Activated CD4-positive, alpha-beta T cell treated with anti-CD3 and anti-CD28 coated beads, Interleukin-2, amount 50 U/mL, for 4 hours (primary cell): ENCODE measurements at regions not wholly inside any gene's neighbourhood (a gene's known extent, or its start where the extent isn't known, plus 50 kb on each side); places are given as distances from the start of the nearest gene placed in this dataset.
"Not testable (repeated sequence)": the region's sequence is repeated elsewhere in the genome, so short reads cannot be mapped to it uniquely, and the experiment has no call there.

ENCODE experiments used
- DNase-seq, 2 experiments: peaks; one replicate each; pipeline ENCODE4 v3.0.0-alpha.2; 2020

- DNase-seq, result not testable (repeated sequence)
These were observed 57.0 kb upstream of the NEUROD1 start for GRCh38 chr2:181737302-181737701.

GRCh38 chr2:181738074-181738473 is 57.8 kb upstream of the NEUROD1 start:
- DNase-seq, result no peak

- no peak for DNase-seq
These were observed 58.2 kb upstream of the NEUROD1 start for GRCh38 chr2:181738563-181738962.

- no peak for DNase-seq
These were observed 61.4 kb upstream of the NEUROD1 start for GRCh38 chr2:181741756-181742155.

- DNase-seq, result no peak
These were observed 62.0 kb upstream of the NEUROD1 start for GRCh38 chr2:181742361-181742760.

GRCh38 chr2:181742922-181743722 is 62.8 kb upstream of the NEUROD1 start:
- peak in 1 of 2 experiments; percentile 3 for DNase-seq

- DNase-seq, result no peak
These were observed 63.4 kb upstream of the NEUROD1 start for GRCh38 chr2:181743723-181744031.

- no peak for DNase-seq
These were observed 65.7 kb upstream of the NEUROD1 start for GRCh38 chr2:181745796-181746540.

GRCh38 chr2:181746844-181747243 is 66.5 kb upstream of the NEUROD1 start:
- no peak for DNase-seq

GRCh38 chr2:181750305-181750704 is 70.0 kb upstream of the NEUROD1 start:
- no peak for DNase-seq

- no peak for DNase-seq
These were observed 71.1 kb upstream of the NEUROD1 start for GRCh38 chr2:181751266-181752030.

GRCh38 chr2:181752301-181752700 is 72.0 kb upstream of the NEUROD1 start:
- DNase-seq, result no peak

GRCh38 chr2:181753686-181754085 is 73.4 kb upstream of the NEUROD1 start:
- no peak for DNase-seq

- DNase-seq, result no peak
These were observed 73.8 kb upstream of the NEUROD1 start for GRCh38 chr2:181754105-181754504.

- DNase-seq, result no peak
These were observed 74.9 kb upstream of the NEUROD1 start for GRCh38 chr2:181755181-181755580.

GRCh38 chr2:181760521-181760920 is 80.2 kb upstream of the NEUROD1 start:
- DNase-seq, result no peak

- no peak for DNase-seq
These were observed 80.9 kb upstream of the NEUROD1 start for GRCh38 chr2:181761175-181761574.

GRCh38 chr2:181762000-181762399 is 81.7 kb upstream of the NEUROD1 start:
- no peak for DNase-seq

- DNase-seq, result no peak
These were observed 82.5 kb upstream of the NEUROD1 start for GRCh38 chr2:181762848-181763247.

GRCh38 chr2:181763423-181763822 is 83.1 kb upstream of the NEUROD1 start:
- DNase-seq, result no peak

GRCh38 chr2:181764095-181764963 is 84.0 kb upstream of the NEUROD1 start:
- no peak for DNase-seq

- no peak for DNase-seq
These were observed 85.8 kb upstream of the NEUROD1 start for GRCh38 chr2:181766129-181766528.

GRCh38 chr2:181770150-181770549 is 89.8 kb upstream of the NEUROD1 start:
- no peak for DNase-seq
